GM21367 (cell line): ENCODE measurements at regions not wholly inside any gene's neighbourhood (a gene's known extent, or its start where the extent isn't known, plus 50 kb on each side); places are given as distances from the start of the nearest gene placed in this dataset.

Experiments
- ATAC-seq: cut with Tn5 transposase; IDR thresholded peaks from one replicate; pipeline ENCODE4 v1.9.1; 2021; ENCODE audit not compliant: unreplicated experiment

GRCh38 chr15:86021281-86022264 lies 58.1 kb upstream of the AGBL1 start:
- no peak for ATAC-seq

DNA sequence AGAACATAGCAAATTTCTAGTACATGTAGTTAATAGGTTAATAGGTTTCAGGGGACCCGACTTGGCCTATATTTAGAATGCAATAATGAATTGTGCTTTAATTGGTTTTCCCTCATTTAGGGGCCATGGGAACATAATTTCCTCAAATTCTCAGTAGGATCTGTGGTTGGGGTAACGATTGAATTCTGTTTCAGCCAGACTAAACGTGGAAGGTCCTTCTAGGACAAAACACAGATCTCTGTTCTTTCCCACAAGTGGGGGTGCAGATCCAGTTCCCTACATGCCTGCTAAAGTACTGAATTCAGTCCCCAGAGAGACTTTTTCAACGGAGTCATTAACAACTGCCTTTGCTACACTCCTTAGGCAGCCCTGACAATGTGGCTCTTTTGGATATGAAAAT lies 50.7 kb upstream of the AGBL1 start:
- no peak for ATAC-seq
